Activated B cell treated with CpG ODN at 0.5 μM for 24 hours (primary cell): ENCODE measurements at regions not wholly inside any gene's neighbourhood (a gene's known extent, or its start where the extent isn't known, plus 50 kb on each side); places are given as distances from the start of the nearest gene placed in this dataset.

Source experiments
- ATAC-seq: fragments of 200-7000 bp; cut with Tn5 transposase; one replicate; pipeline ENCODE4 v1.10.0; 2021; ENCODE audit warnings: low read depth, mild to moderate bottlenecking, moderate library complexity
- CTCF ChIA-PET: fragments of 350-600 bp; sonication (Branson Sonifier 250); formaldehyde crosslinking; loops from one replicate; lab custom pipeline; 2021; ENCODE audit warnings: antibody characterized with exemption; lab: Charles Lee
- POLR2A ChIA-PET: fragments of 350-600 bp; sonication (Branson Sonifier 250); formaldehyde crosslinking; loops from one replicate; lab custom pipeline; 2021; ENCODE audit warnings: antibody characterized with exemption; lab: Charles Lee
- DNase-seq: peaks from one replicate; pipeline ENCODE4 v3.0.0; 2022
- H3K27ac Mint-ChIP-seq: one replicate; pipeline ENCODE4 v1.8.0; 2020; ENCODE audit warnings: mixed read lengths
- H3K27me3 Mint-ChIP-seq: one replicate; pipeline ENCODE4 v1.8.0; 2021; ENCODE audit warnings: mixed read lengths
- H3K36me3 Mint-ChIP-seq: one replicate; pipeline ENCODE4 v1.8.0; 2021; ENCODE audit warnings: low read depth, mixed read lengths
- H3K4me1 Mint-ChIP-seq: one replicate; pipeline ENCODE4 v1.8.0; 2021; ENCODE audit warnings: mixed read lengths
- H3K4me3 Mint-ChIP-seq: one replicate; pipeline ENCODE4 v1.8.0; 2020; ENCODE audit warnings: mild to moderate bottlenecking, mixed read lengths
- H3K9me3 Mint-ChIP-seq: one replicate; pipeline ENCODE4 v1.8.0; 2020; ENCODE audit warnings: mixed read lengths
- CTCF ChIP-seq: fragments of 200-600 bp; IDR thresholded peaks from one replicate; pipeline ENCODE4 v1.8.0; 2022; ENCODE audit warnings: antibody characterized with exemption, mild to moderate bottlenecking
- intact Hi-C: fragments of 100-400 bp; cut with micrococcal nuclease; formaldehyde crosslinking; loops from one replicate; pipeline ENCODE4 v1.15.1; 2024

DNA sequence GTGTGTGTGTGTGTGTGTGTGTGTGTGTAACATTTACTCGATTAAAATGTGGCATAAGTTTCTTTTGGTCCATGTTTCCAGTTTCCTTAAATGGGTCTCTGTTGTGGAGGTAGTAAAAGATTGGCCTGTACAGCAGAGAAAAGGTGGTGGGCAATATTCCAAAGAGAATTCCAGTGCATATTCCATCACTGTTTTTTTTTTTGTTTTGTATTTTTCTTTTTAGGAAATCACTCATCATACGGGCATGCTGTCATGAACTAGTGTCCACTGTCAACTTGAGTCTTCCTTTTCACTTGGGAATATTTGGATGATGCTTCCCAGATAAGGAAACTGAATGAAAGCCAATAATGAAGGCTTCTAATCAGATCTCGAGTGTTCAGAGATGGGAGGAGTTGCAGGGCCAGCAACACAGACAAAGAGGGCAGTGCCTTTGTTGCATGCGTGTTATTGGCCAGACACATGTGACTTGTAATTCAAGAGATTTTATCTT, 95.2 kb upstream of the PDGFD start:
- CTCF ChIA-PET: no interaction called here
- ATAC-seq (no peak), DNase-seq (no peak)
- Mint-ChIP-seq H3K36me3 (no peaks in the 10 kb centered on the region), H3K4me1 (no peaks in the 10 kb centered on the region), H3K27me3 (peaks cover 4% of the 10 kb centered on the region), H3K27ac (no peak overlapping the region), H3K9me3 (no peaks in the 10 kb centered on the region), H3K4me3 (no peak overlapping the region)
- intact Hi-C loops: no loop called here
- TF ChIP-seq CTCF: no peak
- POLR2A ChIA-PET: no interaction called here

GRCh38 chr11:104256525-104256924, 92.6 kb upstream of the PDGFD start:
- DNase-seq (no peak), ATAC-seq (no peak)
- H3K4me3 Mint-ChIP-seq: no peak overlapping the region
- no peaks in the 10 kb centered on the region for H3K9me3 Mint-ChIP-seq
- ChIA-PET POLR2A (no interaction called here), CTCF (no interaction called here)
- intact Hi-C loops: no loop called here
- no peak for TF ChIP-seq CTCF
- no peak overlapping the region for H3K27ac Mint-ChIP-seq
- H3K27me3 Mint-ChIP-seq: peaks cover 4% of the 10 kb centered on the region
- no peaks in the 10 kb centered on the region for H3K36me3 Mint-ChIP-seq
- H3K4me1 Mint-ChIP-seq: no peaks in the 10 kb centered on the region

DNA sequence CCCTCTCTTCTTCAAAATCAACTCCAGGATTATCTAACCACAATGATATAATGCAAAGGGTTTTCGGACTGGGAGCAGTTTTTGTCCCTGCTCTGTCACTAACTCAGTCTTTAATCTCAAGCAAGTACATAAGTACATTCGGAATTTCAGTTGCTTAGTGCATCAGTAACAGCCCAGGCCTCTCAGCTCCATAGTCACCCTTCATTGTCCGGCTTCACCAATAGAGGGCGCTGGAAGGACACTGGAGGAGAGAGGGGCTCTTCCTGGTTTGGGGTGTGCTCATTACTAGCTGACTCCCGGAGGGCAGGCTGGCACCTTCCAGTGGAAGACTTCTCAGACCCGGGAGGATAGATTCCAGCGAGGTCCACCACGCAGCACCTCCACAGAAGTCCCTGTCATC, 90.4 kb upstream of the PDGFD start:
- ChIA-PET CTCF (interaction anchor here (1.0 kb wide), 1 partner anchor 1609 kb away, joined by 3 read pairs; no protein-coding TSS in a partner anchor), POLR2A (no interaction called here)
- intact Hi-C loops: no loop called here
- no peaks in the 10 kb centered on the region for H3K4me1 Mint-ChIP-seq
- no peaks in the 10 kb centered on the region for H3K36me3 Mint-ChIP-seq
- no peaks in the 10 kb centered on the region for H3K9me3 Mint-ChIP-seq
- H3K27me3 Mint-ChIP-seq: peaks cover 4% of the 10 kb centered on the region
- no peak overlapping the region for H3K27ac Mint-ChIP-seq
- TF ChIP-seq CTCF: no peak
- H3K4me3 Mint-ChIP-seq: no peak overlapping the region
- DNase-seq: no peak
- ATAC-seq: no peak

- DNase-seq (no peak), ATAC-seq (no peak)
- H3K36me3 Mint-ChIP-seq: no peaks in the 10 kb centered on the region
- H3K4me1 Mint-ChIP-seq: no peaks in the 10 kb centered on the region
- H3K27me3 Mint-ChIP-seq: no peaks in the 10 kb centered on the region
- H3K27ac Mint-ChIP-seq: no peak overlapping the region
- intact Hi-C loops: no loop called here
- no peak for TF ChIP-seq CTCF
- CTCF ChIA-PET: no interaction called here
- no peaks in the 10 kb centered on the region for H3K9me3 Mint-ChIP-seq
- H3K4me3 Mint-ChIP-seq: no peak overlapping the region
- POLR2A ChIA-PET: no interaction called here
Observed at GRCh38 chr11:104246590-104246989, 82.6 kb upstream of the PDGFD start.

- intact Hi-C loops: no loop called here
- ChIA-PET POLR2A (no interaction called here), CTCF (no interaction called here)
- no peak for ATAC-seq
- TF ChIP-seq CTCF: no peak
- no peaks in the 10 kb centered on the region for H3K36me3 Mint-ChIP-seq
- no peak overlapping the region for H3K4me3 Mint-ChIP-seq
- no peaks in the 10 kb centered on the region for H3K4me1 Mint-ChIP-seq
- H3K27me3 Mint-ChIP-seq: no peaks in the 10 kb centered on the region
- H3K9me3 Mint-ChIP-seq: no peaks in the 10 kb centered on the region
- H3K27ac Mint-ChIP-seq: no peak overlapping the region
- DNase-seq: no peak
Observed at GRCh38 chr11:104238916-104239315, 75.0 kb upstream of the PDGFD start.
